DMS 273 (cell line): ENCODE measurements at regions not wholly inside any gene's neighbourhood (a gene's known extent, or its start where the extent isn't known, plus 50 kb on each side); places are given as distances from the start of the nearest gene placed in this dataset.
"Not testable (repeated sequence)": the region's sequence is repeated elsewhere in the genome, so short reads cannot be mapped to it uniquely, and the experiment has no call there.

Experiments used
- DNase-seq: peaks from one replicate; lab custom pipeline; 2025; ENCODE audit not compliant: unreplicated experiment; lab: John Stamatoyannopoulos, UW

- no peak for DNase-seq
These were observed 999.3 kb downstream of the SLITRK5 start for GRCh38 chr13:88670509-88670908.

- no peak for DNase-seq
These were observed 1003.7 kb downstream of the SLITRK5 start for GRCh38 chr13:88674841-88675240.

- no peak for DNase-seq
These were observed 1004.3 kb downstream of the SLITRK5 start for GRCh38 chr13:88675347-88675996.

GRCh38 chr13:88676016-88676415, 1004.8 kb downstream of the SLITRK5 start:
- DNase-seq, result no peak

GRCh38 chr13:88685459-88685858, 1014.3 kb downstream of the SLITRK5 start:
- DNase-seq, result no peak

- DNase-seq, result no peak
These were observed 1030.4 kb downstream of the SLITRK5 start for GRCh38 chr13:88701551-88701950.

GRCh38 chr13:88704600-88705275, 1033.6 kb downstream of the SLITRK5 start:
- DNase-seq, result no peak

GRCh38 chr13:88707646-88708045, 1036.5 kb downstream of the SLITRK5 start:
- no peak for DNase-seq

GRCh38 chr13:88717946-88718345, 1046.8 kb downstream of the SLITRK5 start:
- DNase-seq, result no peak

GRCh38 chr13:88718781-88719180, 1047.6 kb downstream of the SLITRK5 start:
- no peak for DNase-seq

- DNase-seq, result no peak
These were observed 1054.9 kb downstream of the SLITRK5 start for GRCh38 chr13:88726075-88726474.

- DNase-seq, result not testable (repeated sequence)
These were observed 1056.1 kb downstream of the SLITRK5 start for GRCh38 chr13:88727236-88727635.

- no peak for DNase-seq
These were observed 1058.4 kb downstream of the SLITRK5 start for GRCh38 chr13:88729605-88730004.

GRCh38 chr13:88736026-88736425, 1064.9 kb downstream of the SLITRK5 start:
- no peak for DNase-seq

- DNase-seq, result no peak
These were observed 1068.0 kb downstream of the SLITRK5 start for GRCh38 chr13:88739195-88739594.

GRCh38 chr13:88744289-88744688, 1073.1 kb downstream of the SLITRK5 start:
- no peak for DNase-seq

GRCh38 chr13:88745011-88745410, 1073.8 kb downstream of the SLITRK5 start:
- no peak for DNase-seq

- no peak for DNase-seq
These were observed 1080.9 kb downstream of the SLITRK5 start for GRCh38 chr13:88752041-88752440.

GRCh38 chr13:88754141-88754540, 1083.0 kb downstream of the SLITRK5 start:
- DNase-seq, result no peak

GRCh38 chr13:88761145-88761544, 1090.0 kb downstream of the SLITRK5 start:
- DNase-seq, result no peak

GRCh38 chr13:88764103-88764502, 1092.9 kb downstream of the SLITRK5 start:
- no peak for DNase-seq

- no peak for DNase-seq
These were observed 1129.3 kb downstream of the SLITRK5 start for GRCh38 chr13:88800505-88800904.

GRCh38 chr13:88801361-88801760, 1130.2 kb downstream of the SLITRK5 start:
- DNase-seq, result no peak
